Activated T-cell treated with anti-CD3 and anti-CD28 coated beads, Interleukin-2, amount 50 U/mL, for 24 hours (primary cell): ENCODE measurements at regions not wholly inside any gene's neighbourhood (a gene's known extent, or its start where the extent isn't known, plus 50 kb on each side); places are given as distances from the start of the nearest gene placed in this dataset.
"Not testable (repeated sequence)": the region's sequence is repeated elsewhere in the genome, so short reads cannot be mapped to it uniquely, and the experiment has no call there.

Experiments
- DNase-seq: peaks from one replicate; pipeline ENCODE4 v3.0.0-alpha.2; 2020
- H3K27ac Mint-ChIP-seq: 2 replicates; pipeline ENCODE4 v1.8.0; 2020; ENCODE audit warnings: mild to moderate bottlenecking, mixed read lengths
- H3K27me3 Mint-ChIP-seq: 2 replicates; pipeline ENCODE4 v1.8.0; 2020; ENCODE audit warnings: mixed read lengths
- H3K36me3 Mint-ChIP-seq: 2 replicates; pipeline ENCODE4 v1.8.0; 2020; ENCODE audit warnings: low read depth, mixed read lengths
- H3K4me1 Mint-ChIP-seq: 2 replicates; pipeline ENCODE4 v1.8.0; 2020; ENCODE audit warnings: low read depth, mixed read lengths
- H3K4me3 Mint-ChIP-seq: 2 replicates; pipeline ENCODE4 v1.8.0; 2020; ENCODE audit warnings: mild to moderate bottlenecking, moderate library complexity, mixed read lengths
- H3K9me3 Mint-ChIP-seq: 2 replicates; pipeline ENCODE4 v1.8.0; 2020; ENCODE audit warnings: mixed read lengths

- Mint-ChIP-seq H3K27me3 (no peaks in the 10 kb centered on the region), H3K4me3 (no peak overlapping the region), H3K36me3 (no peaks in the 10 kb centered on the region), H3K4me1 (no peaks in the 10 kb centered on the region), H3K9me3 (peaks cover 14% of the 10 kb centered on the region), H3K27ac (no peak overlapping the region)
- no peak for DNase-seq
Measured at GRCh38 chr17:22514315-22514714, 822.0 kb downstream of the KCNJ18 start.

- Mint-ChIP-seq H3K27ac (no peak overlapping the region), H3K36me3 (no peaks in the 10 kb centered on the region)
Measured at GRCh38 chr17:22514767-22515320, 822.5 kb downstream of the KCNJ18 start.

GRCh38 chr17:22515599-22515998 is 823.3 kb downstream of the KCNJ18 start:
- no peak overlapping the region for H3K27ac Mint-ChIP-seq
- H3K4me1 Mint-ChIP-seq: no peaks in the 10 kb centered on the region
- no peak overlapping the region for H3K4me3 Mint-ChIP-seq
- peaks cover 11% of the 10 kb centered on the region for H3K9me3 Mint-ChIP-seq
- H3K36me3 Mint-ChIP-seq: no peaks in the 10 kb centered on the region
- H3K27me3 Mint-ChIP-seq: no peaks in the 10 kb centered on the region
- DNase-seq: no peak

More at GRCh38 chr17:22514767-22515320, 822.5 kb downstream of the KCNJ18 start:
- Mint-ChIP-seq H3K4me3 (no peak overlapping the region), H3K4me1 (no peaks in the 10 kb centered on the region), H3K9me3 (peaks cover 13% of the 10 kb centered on the region), H3K27me3 (no peaks in the 10 kb centered on the region)
- DNase-seq: no peak

GRCh38 chr17:22516861-22517636 is 824.7 kb downstream of the KCNJ18 start:
- no peaks in the 10 kb centered on the region for H3K36me3 Mint-ChIP-seq
- H3K27ac Mint-ChIP-seq: no peak overlapping the region
- H3K9me3 Mint-ChIP-seq: peaks cover 7% of the 10 kb centered on the region
- H3K27me3 Mint-ChIP-seq: no peaks in the 10 kb centered on the region
- no peak for DNase-seq
- H3K4me3 Mint-ChIP-seq: no peak overlapping the region
- no peaks in the 10 kb centered on the region for H3K4me1 Mint-ChIP-seq

- Mint-ChIP-seq H3K27ac (no peak overlapping the region), H3K4me1 (no peaks in the 10 kb centered on the region), H3K4me3 (no peak overlapping the region), H3K27me3 (no peaks in the 10 kb centered on the region), H3K36me3 (no peaks in the 10 kb centered on the region), H3K9me3 (peaks cover 7% of the 10 kb centered on the region)
- no peak for DNase-seq
Measured at GRCh38 chr17:22517716-22518115, 825.4 kb downstream of the KCNJ18 start.

DNA sequence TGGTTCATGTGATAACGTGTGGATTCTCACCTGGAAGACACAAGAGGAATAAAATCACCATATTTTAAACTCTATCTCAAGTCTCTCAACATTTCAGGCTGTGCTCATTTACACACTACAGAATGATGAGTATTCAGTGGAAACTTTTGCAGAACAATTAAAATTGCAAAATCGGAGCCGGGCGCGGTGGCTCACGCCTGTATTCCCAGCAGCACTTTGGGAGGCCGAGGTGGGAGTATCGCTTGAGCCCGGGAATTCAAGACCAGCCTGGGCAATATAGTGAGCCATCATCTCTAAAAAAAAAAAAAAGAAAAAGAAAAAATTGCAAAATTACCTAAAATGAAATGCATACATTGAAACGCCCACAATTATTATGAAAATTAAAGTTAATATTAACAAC is 825.9 kb downstream of the KCNJ18 start:
- Mint-ChIP-seq H3K9me3 (peaks cover 7% of the 10 kb centered on the region), H3K36me3 (no peaks in the 10 kb centered on the region), H3K4me3 (no peak overlapping the region), H3K27me3 (no peaks in the 10 kb centered on the region), H3K27ac (no peak overlapping the region), H3K4me1 (no peaks in the 10 kb centered on the region)
- DNase-seq: no peak

DNA sequence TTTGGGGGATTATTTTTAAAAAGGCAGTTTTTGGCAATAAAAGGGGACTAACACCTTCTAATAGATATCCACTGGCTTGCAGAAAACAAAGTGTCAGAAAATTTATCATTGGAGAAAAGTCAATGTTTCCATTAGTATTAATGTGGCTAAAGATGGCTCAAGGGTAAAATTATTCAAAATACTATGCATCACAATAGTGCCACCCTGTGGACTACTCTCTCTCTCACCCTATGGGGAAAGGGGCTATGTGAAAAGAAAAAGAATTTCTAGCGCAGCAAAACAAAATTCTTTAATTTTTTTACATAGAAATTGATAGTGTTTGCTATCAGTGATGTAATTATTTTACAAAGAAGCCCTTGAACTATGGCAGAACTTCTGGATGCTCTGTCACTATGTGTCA is 856.5 kb downstream of the KCNJ18 start:
- not testable (repeated sequence) for H3K4me3 Mint-ChIP-seq, H3K9me3 Mint-ChIP-seq, DNase-seq, H3K27me3 Mint-ChIP-seq, H3K27ac Mint-ChIP-seq, H3K36me3 Mint-ChIP-seq, H3K4me1 Mint-ChIP-seq

DNA sequence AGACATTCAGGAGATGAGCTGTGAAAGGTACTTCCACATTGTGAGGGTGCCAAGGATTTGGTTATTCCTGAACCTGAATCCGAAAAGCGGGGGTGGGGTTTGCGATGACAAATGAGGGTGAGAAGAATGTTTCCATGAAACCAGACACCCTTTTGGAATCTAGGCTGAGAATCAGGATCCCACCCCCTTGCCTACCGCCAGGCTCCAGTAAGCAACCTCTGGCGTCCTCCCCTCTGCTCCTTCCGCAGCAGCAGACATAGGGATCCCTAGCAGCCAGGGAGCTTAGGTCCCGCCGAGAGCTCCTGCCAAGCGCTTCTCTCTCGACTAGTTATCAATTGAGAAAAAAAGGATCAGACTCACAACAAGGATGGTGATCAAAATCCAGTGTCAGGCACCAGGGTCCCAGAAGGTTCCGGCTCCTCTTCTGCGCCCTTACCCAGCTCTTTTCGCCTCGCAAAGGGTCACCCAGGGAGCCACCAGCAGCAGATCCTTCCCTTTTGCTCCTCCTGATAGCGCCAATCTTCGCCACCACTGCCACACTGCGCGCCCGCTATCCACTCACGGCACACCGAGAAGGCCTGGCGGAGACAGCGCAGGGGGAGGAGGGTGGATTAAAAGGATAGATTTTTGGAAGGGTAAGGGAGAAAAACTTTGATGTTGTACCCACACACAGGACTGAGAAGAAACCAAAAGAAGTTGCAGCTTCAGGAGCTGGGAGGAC is 859.5 kb downstream of the KCNJ18 start:
- H3K27ac Mint-ChIP-seq, DNase-seq, H3K4me3 Mint-ChIP-seq, H3K27me3 Mint-ChIP-seq, H3K36me3 Mint-ChIP-seq, H3K4me1 Mint-ChIP-seq: not testable (repeated sequence)
- peaks cover 15% of the 10 kb centered on the region for H3K9me3 Mint-ChIP-seq

DNA sequence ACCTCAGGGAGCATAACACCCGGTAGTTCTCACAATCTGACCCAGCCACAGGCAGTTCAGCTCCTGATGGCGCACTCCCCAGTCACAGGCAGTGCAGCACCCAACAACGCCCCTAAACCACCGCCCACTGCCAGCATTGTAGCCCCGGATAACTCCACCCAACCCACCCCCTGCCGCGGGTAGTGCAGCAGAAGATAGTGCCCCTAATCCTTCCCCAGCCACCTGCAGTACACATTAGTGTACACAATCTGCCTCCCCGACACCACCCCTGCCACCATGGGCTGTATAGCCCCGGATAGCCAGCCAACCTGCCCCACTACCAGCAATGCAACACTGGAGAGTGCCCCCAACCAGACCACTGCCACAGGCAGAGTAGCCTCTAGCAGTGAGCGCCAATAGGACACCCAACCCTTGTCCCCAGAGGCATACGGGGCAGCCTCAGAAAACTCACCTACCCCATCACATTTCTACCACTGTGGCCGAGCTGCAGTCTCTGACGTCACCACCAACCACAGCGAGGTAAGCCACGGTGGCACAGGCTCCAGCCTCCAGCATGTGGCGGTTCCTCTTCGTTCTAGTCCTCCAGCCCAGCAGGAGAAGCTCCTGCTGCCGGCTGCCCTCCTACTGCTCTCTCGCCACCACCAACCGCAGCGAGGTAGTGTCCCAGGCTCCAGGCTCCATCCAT is 877.3 kb downstream of the KCNJ18 start:
- H3K4me3 Mint-ChIP-seq: no peak overlapping the region
- H3K36me3 Mint-ChIP-seq: no peaks in the 10 kb centered on the region
- no peak overlapping the region for H3K27ac Mint-ChIP-seq
- no peak for DNase-seq
- H3K4me1 Mint-ChIP-seq: no peaks in the 10 kb centered on the region
- H3K9me3 Mint-ChIP-seq: peaks cover 34% of the 10 kb centered on the region
- H3K27me3 Mint-ChIP-seq: no peaks in the 10 kb centered on the region

- Mint-ChIP-seq H3K27ac (no peak overlapping the region), H3K27me3 (no peaks in the 10 kb centered on the region), H3K36me3 (no peaks in the 10 kb centered on the region), H3K9me3 (peaks cover 34% of the 10 kb centered on the region), H3K4me1 (no peaks in the 10 kb centered on the region), H3K4me3 (no peak overlapping the region)
- no peak for DNase-seq
Measured at GRCh38 chr17:22570144-22570845, 878.0 kb downstream of the KCNJ18 start.

GRCh38 chr17:22599322-22599721 is 907.0 kb downstream of the KCNJ18 start:
- H3K4me3 Mint-ChIP-seq: no peak overlapping the region
- H3K27me3 Mint-ChIP-seq: no peaks in the 10 kb centered on the region
- no peak overlapping the region for H3K27ac Mint-ChIP-seq
- no peaks in the 10 kb centered on the region for H3K36me3 Mint-ChIP-seq
- DNase-seq: no peak
- peaks cover 12% of the 10 kb centered on the region for H3K9me3 Mint-ChIP-seq
- no peaks in the 10 kb centered on the region for H3K4me1 Mint-ChIP-seq

- H3K36me3 Mint-ChIP-seq: no peaks in the 10 kb centered on the region
- peaks cover 18% of the 10 kb centered on the region for H3K9me3 Mint-ChIP-seq
- no peak overlapping the region for H3K4me3 Mint-ChIP-seq
- H3K27me3 Mint-ChIP-seq: no peaks in the 10 kb centered on the region
- no peak for DNase-seq
- no peak overlapping the region for H3K27ac Mint-ChIP-seq
- H3K4me1 Mint-ChIP-seq: no peaks in the 10 kb centered on the region
Measured at GRCh38 chr17:22600644-22601298, 908.4 kb downstream of the KCNJ18 start.
